Trophoblast cell (in vitro differentiated cells and primary cell): ENCODE measurements at regions not wholly inside any gene's neighbourhood (a gene's known extent, or its start where the extent isn't known, plus 50 kb on each side); places are given as distances from the start of the nearest gene placed in this dataset.

Experiments
- DNase-seq, 2 donors: peaks; one replicate each; pipeline ENCODE4 v3.0.0-alpha.2; 2016
- H2AFZ ChIP-seq: 2 replicates; pipeline ENCODE4 v1.6.1; 2013; ENCODE audit warnings: low read length, moderate library complexity, mild to moderate bottlenecking; ENCODE audit not compliant: insufficient read depth, poor library complexity
- H2AK5ac ChIP-seq: 2 replicates; pipeline ENCODE4 v1.6.1; 2013; ENCODE audit warnings: mild to moderate bottlenecking, low read length
- H2BK120ac ChIP-seq: 2 replicates; pipeline ENCODE4 v1.6.1; 2013; ENCODE audit warnings: low read length, mild to moderate bottlenecking, moderate library complexity; ENCODE audit not compliant: insufficient read depth, poor library complexity
- H2BK12ac ChIP-seq: 2 replicates; pipeline ENCODE4 v1.6.1; 2013; ENCODE audit warnings: mild to moderate bottlenecking, low read length, moderate library complexity
- H2BK5ac ChIP-seq: 2 replicates; pipeline ENCODE4 v1.6.1; 2013; ENCODE audit warnings: low read length, low read depth, moderate library complexity, mild to moderate bottlenecking; ENCODE audit not compliant: poor library complexity
- H3K14ac ChIP-seq: 2 replicates; pipeline ENCODE4 v1.6.1; 2013; ENCODE audit warnings: mild to moderate bottlenecking, low read length
- H3K18ac ChIP-seq: 2 replicates; pipeline ENCODE4 v1.6.1; 2013; ENCODE audit warnings: mild to moderate bottlenecking, low read length
- H3K23ac ChIP-seq: 2 replicates; pipeline ENCODE4 v1.6.1; 2013; ENCODE audit warnings: low read length
- H3K27ac ChIP-seq: 2 replicates; pipeline ENCODE4 v1.5.1; 2013; ENCODE audit warnings: low read depth, mild to moderate bottlenecking, inconsistent platforms, low read length, moderate library complexity
- H3K27me3 ChIP-seq: 2 replicates; pipeline ENCODE4 v1.6.1; 2013; ENCODE audit warnings: inconsistent platforms, mild to moderate bottlenecking, low read length, moderate library complexity; ENCODE audit not compliant: insufficient read depth
- H3K36me3 ChIP-seq, 2 experiments: 1 replicate in 1 of 2; 2 replicates in 1 of 2; pipeline ENCODE4 v1.6.1; 2013; ENCODE audit warnings: low read length in 2 of 2, mild to moderate bottlenecking in 2 of 2, moderate library complexity in 1 of 2; ENCODE audit not compliant: insufficient read depth in 2 of 2, control insufficient read depth in 1 of 2
- H3K4ac ChIP-seq: 2 replicates; pipeline ENCODE4 v1.6.1; 2013; ENCODE audit warnings: low read depth, mild to moderate bottlenecking, low read length, moderate library complexity
- H3K4me1 ChIP-seq, 2 experiments: 1 replicate in 1 of 2; 2 replicates in 1 of 2; pipeline ENCODE4 v1.6.1; 2013; ENCODE audit warnings: low read length in 2 of 2, mild to moderate bottlenecking in 2 of 2, moderate library complexity in 1 of 2; ENCODE audit not compliant: insufficient read depth in 2 of 2, control insufficient read depth in 1 of 2
- H3K4me2 ChIP-seq: 2 replicates; pipeline ENCODE4 v1.6.1; 2013; ENCODE audit warnings: inconsistent platforms, mild to moderate bottlenecking, low read length, moderate library complexity
- H3K4me3 ChIP-seq: 2 replicates; pipeline ENCODE4 v1.5.1; 2013; ENCODE audit warnings: mild to moderate bottlenecking, low read depth, low read length, inconsistent platforms
- H3K79me1 ChIP-seq: one replicate; pipeline ENCODE4 v1.6.1; 2013; ENCODE audit warnings: low read length
- H3K79me2 ChIP-seq: 2 replicates; pipeline ENCODE4 v1.6.1; 2013; ENCODE audit warnings: low read length, mild to moderate bottlenecking; ENCODE audit not compliant: control insufficient read depth, insufficient read depth, poor library complexity
- H3K9ac ChIP-seq: 2 replicates; pipeline ENCODE4 v1.6.1; 2013; ENCODE audit warnings: mild to moderate bottlenecking, low read length
- H3K9me3 ChIP-seq: 2 replicates; pipeline ENCODE4 v1.6.1; 2013; ENCODE audit warnings: low read depth, mild to moderate bottlenecking, control low read depth, inconsistent platforms, low read length; ENCODE audit not compliant: insufficient read depth
- H4K12ac ChIP-seq: 2 replicates; pipeline ENCODE4 v1.6.1; 2013; ENCODE audit warnings: low read depth, mild to moderate bottlenecking, low read length, moderate library complexity
- H4K8ac ChIP-seq: 2 replicates; pipeline ENCODE4 v1.6.1; 2013; ENCODE audit warnings: low read depth, mild to moderate bottlenecking, low read length, moderate library complexity
- H4K91ac ChIP-seq: one replicate; pipeline ENCODE4 v1.6.1; 2013; ENCODE audit warnings: low read depth, mild to moderate bottlenecking, low read length, moderate library complexity
- WGBS: extraction: QIAGEN DNeasy Blood & Tissue Kit; methylation state at CpG from one replicate; pipeline ENCODE4 v1.1.7; 2013; ENCODE audit warnings: missing lambda C conversion rate; ENCODE audit not compliant: insufficient read length, insufficient coverage; ENCODE audit errors: extremely low coverage; 5-methylcytosine and 5-hydroxymethylcytosine counted together

DNA sequence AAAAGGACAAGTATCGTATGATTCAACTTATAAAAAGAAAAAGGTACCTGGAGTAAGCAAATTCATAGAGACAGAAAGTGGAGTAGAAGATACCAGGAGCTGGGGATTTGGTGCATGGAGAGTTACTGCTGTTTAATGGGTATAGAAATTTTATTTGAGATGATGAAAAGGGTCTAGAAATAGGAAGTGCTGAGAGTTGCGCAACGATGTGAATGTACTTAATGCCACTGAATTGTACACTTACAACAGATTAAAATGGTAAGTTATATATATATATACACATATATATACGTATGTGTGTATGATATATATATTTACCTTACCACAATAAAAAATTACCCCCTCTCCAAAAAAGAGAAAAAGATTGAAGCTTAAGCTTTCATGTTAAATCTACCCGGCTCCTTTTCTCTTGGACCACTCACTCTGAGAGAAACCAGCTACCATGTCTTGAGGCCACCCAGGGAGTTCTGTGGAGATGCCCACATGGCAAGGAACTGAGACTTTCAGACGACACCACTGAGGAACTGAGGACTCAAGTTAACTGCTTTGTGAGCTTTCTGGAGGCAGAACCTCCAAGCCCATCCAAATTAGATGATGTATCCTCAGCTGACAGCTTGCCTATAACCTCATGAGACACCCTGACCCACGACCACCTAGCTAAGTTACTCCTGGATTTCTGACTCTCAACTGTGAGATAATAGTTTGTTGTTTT, 130.0 kb upstream of the BTG1 start:
- 100% methylated on average over 2 of the region's 7 CpGs for WGBS
- Histone ChIP-seq H2AK5ac (no peak overlapping the region), H3K79me2 (no peaks in the 10 kb centered on the region), H3K36me3 (no peaks in the 10 kb centered on the region), H4K8ac (no peak overlapping the region), H3K18ac (no peak overlapping the region), H2AFZ (no peak overlapping the region), H3K23ac (no peak overlapping the region), H4K91ac (no peak overlapping the region), H3K4me1 (no peaks in the 10 kb centered on the region), H3K9ac (no peak overlapping the region), H4K12ac (no peak overlapping the region), H3K79me1 (no peaks in the 10 kb centered on the region), H3K4ac (no peak overlapping the region), H3K4me3 (no peak overlapping the region), H3K9me3 (no peaks in the 10 kb centered on the region), H3K14ac (no peak overlapping the region), H2BK120ac (no peak overlapping the region), H3K4me2 (no peak overlapping the region), H2BK12ac (no peak overlapping the region), H3K27ac (no peak overlapping the region), H3K27me3 (no peaks in the 10 kb centered on the region), H2BK5ac (no peak overlapping the region)
- no peak for DNase-seq

DNA sequence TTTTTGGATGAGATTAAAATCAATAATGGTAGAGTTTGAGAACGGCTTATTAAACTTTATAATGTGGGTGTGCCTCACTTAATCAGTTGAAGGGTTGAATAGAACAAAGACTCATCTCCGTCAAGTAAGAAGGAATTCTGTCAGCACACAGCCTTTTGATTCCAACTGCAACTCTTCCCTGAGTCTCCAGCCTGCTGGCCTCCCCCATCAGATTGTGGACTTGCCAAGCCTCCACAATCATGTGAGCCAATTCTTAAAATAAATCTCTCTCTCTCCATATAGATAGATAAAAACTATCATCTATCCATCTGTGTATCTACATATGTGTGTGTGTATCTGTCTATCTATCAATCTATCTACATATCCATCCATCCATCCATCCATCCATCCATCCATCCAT, 127.4 kb upstream of the BTG1 start:
- H3K9me3 ChIP-seq = no peaks in the 10 kb centered on the region
- no peaks in the 10 kb centered on the region for H3K36me3 ChIP-seq
- H2AK5ac ChIP-seq = no peak overlapping the region
- no peak overlapping the region for H4K12ac ChIP-seq
- H2BK5ac ChIP-seq = no peak overlapping the region
- H3K9ac ChIP-seq = no peak overlapping the region
- WGBS = no CpG with 5 or more reads among the region's 2 CpGs
- no peak overlapping the region for H3K27ac ChIP-seq
- H3K4me2 ChIP-seq = no peak overlapping the region
- H3K23ac ChIP-seq = no peak overlapping the region
- no peak overlapping the region for H3K4ac ChIP-seq
- no peaks in the 10 kb centered on the region for H3K27me3 ChIP-seq
- no peak overlapping the region for H2BK120ac ChIP-seq
- no peak overlapping the region for H4K8ac ChIP-seq
- no peaks in the 10 kb centered on the region for H3K79me1 ChIP-seq
- no peak overlapping the region for H2BK12ac ChIP-seq
- no peak for DNase-seq
- H4K91ac ChIP-seq = no peak overlapping the region
- no peak overlapping the region for H3K18ac ChIP-seq
- no peak overlapping the region for H3K14ac ChIP-seq
- H3K4me1 ChIP-seq = no peaks in the 10 kb centered on the region
- H3K4me3 ChIP-seq = no peak overlapping the region
- no peak overlapping the region for H2AFZ ChIP-seq
- H3K79me2 ChIP-seq = no peaks in the 10 kb centered on the region

DNA sequence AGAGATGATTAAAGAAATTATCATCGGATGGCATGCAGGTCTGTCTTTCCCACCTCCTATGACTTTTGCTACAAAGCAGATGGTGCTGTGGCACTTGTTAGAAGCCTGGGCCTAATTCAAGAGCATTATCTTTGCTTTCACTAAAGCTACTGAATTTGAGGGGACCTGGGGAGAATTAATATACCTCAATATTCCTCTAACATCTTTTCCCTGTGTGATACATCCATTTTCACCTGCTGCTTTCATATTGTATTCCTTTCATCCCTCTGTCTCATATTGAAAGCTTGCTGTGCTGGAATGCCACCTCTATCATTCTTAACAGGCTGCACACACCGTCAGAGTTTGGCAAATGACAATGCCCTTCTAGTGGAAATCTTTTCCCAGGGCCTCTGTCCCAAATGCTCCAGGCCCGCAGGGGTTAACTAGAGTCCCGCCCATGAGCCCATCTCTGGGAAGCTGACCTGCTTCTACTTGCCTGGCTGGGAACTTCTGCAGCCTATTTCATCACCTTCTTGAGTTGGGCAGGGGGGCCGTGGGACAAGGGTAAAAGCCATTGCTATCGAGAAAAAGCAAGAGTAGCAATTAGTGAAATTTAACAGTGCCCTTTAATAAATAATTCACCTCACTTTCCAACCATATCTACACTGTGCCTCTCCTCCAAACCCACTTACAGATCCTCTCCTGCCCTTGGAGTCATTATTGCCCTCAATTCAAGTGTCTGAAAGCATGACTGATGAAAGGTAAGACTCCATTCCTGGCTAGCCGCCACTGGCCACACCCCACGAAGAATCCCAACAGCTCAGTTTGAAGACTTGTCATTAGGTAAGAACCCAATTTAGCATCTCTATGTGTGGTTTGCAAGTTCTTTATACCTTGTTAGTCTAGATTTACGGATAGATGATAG, 126.7 kb upstream of the BTG1 start:
- no peak overlapping the region for H3K4me2 ChIP-seq
- H4K8ac ChIP-seq = no peak overlapping the region
- H2AK5ac ChIP-seq = no peak overlapping the region
- H2BK12ac ChIP-seq = no peak overlapping the region
- H3K4me3 ChIP-seq = no peak overlapping the region
- no peak overlapping the region for H3K4ac ChIP-seq
- no peaks in the 10 kb centered on the region for H3K4me1 ChIP-seq
- WGBS = no CpG with 5 or more reads among the region's 9 CpGs
- no peaks in the 10 kb centered on the region for H3K36me3 ChIP-seq
- H2BK120ac ChIP-seq = no peak overlapping the region
- H3K23ac ChIP-seq = no peak overlapping the region
- no peak overlapping the region for H3K9ac ChIP-seq
- H2BK5ac ChIP-seq = no peak overlapping the region
- no peak overlapping the region for H4K91ac ChIP-seq
- H3K79me1 ChIP-seq = no peaks in the 10 kb centered on the region
- DNase-seq = no peak
- H3K27ac ChIP-seq = no peak overlapping the region
- H3K79me2 ChIP-seq = no peaks in the 10 kb centered on the region
- H3K27me3 ChIP-seq = no peaks in the 10 kb centered on the region
- no peak overlapping the region for H3K14ac ChIP-seq
- no peak overlapping the region for H3K18ac ChIP-seq
- H4K12ac ChIP-seq = no peak overlapping the region
- H3K9me3 ChIP-seq = no peaks in the 10 kb centered on the region
- no peak overlapping the region for H2AFZ ChIP-seq

DNA sequence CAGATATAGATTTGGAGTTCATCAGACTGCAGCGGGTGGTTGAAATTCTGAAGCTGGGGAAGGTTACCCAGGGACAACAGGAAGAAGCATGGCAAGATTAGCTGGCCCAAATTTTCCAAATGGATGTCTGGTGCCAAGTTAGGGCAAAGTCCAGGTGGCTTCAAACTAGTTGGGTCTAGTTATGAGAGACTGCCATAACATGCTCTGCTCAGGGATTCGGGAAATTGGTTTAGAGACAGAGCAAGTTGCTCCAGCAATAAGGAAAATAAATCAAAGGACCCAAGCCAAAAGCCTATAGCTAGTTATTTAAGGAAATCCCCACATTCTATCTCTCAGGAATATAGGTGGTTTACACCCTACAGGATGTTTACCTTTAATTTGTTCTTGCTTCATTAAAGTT, 125.7 kb upstream of the BTG1 start:
- no peaks in the 10 kb centered on the region for H3K36me3 ChIP-seq
- no peaks in the 10 kb centered on the region for H3K79me1 ChIP-seq
- H2BK5ac ChIP-seq = no peak overlapping the region
- H4K12ac ChIP-seq = no peak overlapping the region
- no peak overlapping the region for H3K18ac ChIP-seq
- WGBS = no CpG with 5 or more reads among the region's 2 CpGs
- H2BK120ac ChIP-seq = no peak overlapping the region
- H3K23ac ChIP-seq = no peak overlapping the region
- no peak overlapping the region for H3K4ac ChIP-seq
- H3K9me3 ChIP-seq = no peaks in the 10 kb centered on the region
- no peak overlapping the region for H2BK12ac ChIP-seq
- H4K8ac ChIP-seq = no peak overlapping the region
- H3K27ac ChIP-seq = no peak overlapping the region
- no peak for DNase-seq
- H4K91ac ChIP-seq = no peak overlapping the region
- H3K4me2 ChIP-seq = no peak overlapping the region
- no peak overlapping the region for H3K4me3 ChIP-seq
- H3K9ac ChIP-seq = no peak overlapping the region
- no peaks in the 10 kb centered on the region for H3K27me3 ChIP-seq
- H3K14ac ChIP-seq = no peak overlapping the region
- H3K79me2 ChIP-seq = no peaks in the 10 kb centered on the region
- H3K4me1 ChIP-seq = no peaks in the 10 kb centered on the region
- no peak overlapping the region for H2AK5ac ChIP-seq
- no peak overlapping the region for H2AFZ ChIP-seq
